GM19455 (cell line): ENCODE measurements at regions not wholly inside any gene's neighbourhood (a gene's known extent, or its start where the extent isn't known, plus 50 kb on each side); places are given as distances from the start of the nearest gene placed in this dataset.

ENCODE experiments used
- ATAC-seq: cut with Tn5 transposase; IDR thresholded peaks from one replicate; pipeline ENCODE4 v1.9.1; 2021; ENCODE audit not compliant: unreplicated experiment

DNA sequence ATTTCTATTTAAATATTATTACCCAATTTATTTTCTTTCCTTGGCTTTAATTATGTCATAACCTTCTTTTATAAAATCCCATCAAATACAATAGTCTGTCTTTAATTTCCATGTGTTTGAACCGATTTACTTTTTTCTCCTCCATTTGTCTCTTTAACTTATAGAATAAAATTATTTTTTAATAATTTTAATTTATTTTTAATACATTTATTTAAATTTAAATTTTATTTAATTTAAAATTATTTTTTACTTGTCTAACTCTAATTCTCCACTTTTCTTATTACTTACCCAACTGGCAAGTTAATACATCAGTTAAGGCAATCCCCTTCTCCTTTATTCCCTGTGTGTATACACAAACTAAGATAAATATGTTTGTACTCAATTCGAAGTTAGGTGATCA lies 817.6 kb upstream of the NR2F2 start:
- no peak for ATAC-seq

DNA sequence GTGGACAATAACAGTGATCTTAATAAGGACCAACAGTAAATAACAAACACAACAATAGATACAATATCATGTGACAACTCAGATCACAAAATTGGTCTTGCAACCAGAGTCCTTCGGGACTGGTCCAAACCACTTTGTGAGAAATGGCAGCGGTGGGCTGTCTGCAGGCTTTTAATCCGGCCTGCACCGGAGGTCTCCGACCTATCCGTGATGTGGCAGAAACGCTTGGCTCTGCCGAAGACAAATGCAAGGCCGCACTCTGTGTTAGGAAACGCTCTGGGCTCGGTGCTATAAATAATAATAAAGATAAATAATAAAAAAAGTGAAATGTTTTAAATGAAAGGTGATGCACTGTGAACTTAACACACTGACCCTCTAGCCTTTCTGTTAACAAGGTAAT lies 810.6 kb upstream of the NR2F2 start:
- ATAC-seq, result no peak

DNA sequence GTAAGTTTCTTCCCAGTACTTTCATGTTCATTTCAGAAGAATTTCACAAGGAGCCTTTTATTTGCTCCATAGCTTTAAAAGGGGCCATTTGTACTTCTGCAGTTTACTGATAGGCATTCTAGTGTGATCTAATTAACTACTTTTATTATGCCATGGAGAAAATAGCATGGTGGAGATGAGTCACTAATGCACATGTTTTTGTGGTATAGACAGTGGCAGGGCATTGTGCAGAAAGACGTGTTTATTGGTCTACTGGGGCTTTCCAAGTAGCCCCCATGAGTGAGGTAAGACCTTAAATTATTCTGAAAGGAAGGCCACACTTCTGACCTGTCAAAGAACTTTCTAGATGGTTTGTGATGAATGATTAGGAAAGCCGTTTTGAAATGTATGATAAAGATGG lies 810.0 kb upstream of the NR2F2 start:
- no peak for ATAC-seq

DNA sequence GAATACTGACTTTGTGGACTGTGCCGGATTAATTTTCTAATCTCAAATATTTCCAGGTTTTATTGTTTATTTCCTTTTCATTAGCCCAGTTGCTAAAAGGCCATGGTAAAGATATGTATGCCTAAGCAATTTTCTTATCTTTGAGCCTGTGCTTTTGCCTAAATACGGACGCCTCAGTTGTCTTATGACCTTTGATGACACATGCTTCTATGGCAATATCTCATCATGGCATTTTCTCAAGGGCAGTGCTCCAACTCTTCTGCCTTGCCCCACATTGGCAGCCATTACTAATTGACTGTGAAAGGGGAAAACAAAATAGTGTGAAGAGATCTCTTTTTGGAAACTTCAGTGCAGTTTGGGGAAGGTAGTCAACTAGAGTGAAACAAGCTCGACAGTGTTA lies 809.6 kb upstream of the NR2F2 start:
- no peak for ATAC-seq

DNA sequence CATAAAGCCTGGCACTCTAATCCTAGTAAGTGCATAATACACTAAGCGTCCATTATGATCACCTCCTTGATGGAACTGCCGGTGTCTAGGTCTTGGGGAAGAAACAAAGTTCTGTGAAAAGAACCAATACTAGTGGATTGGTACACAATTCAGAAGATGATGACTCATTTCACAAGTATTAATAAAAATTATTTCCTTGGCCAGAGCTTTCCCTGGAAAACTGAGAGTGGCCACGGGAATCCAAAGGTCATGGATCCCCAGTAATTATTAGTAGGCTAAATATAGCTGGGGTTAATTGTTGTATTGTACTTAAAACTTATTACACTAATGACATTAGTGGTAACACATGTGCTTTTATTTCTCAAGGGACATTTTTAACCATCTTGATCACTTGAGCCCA lies 808.0 kb upstream of the NR2F2 start:
- no peak for ATAC-seq

DNA sequence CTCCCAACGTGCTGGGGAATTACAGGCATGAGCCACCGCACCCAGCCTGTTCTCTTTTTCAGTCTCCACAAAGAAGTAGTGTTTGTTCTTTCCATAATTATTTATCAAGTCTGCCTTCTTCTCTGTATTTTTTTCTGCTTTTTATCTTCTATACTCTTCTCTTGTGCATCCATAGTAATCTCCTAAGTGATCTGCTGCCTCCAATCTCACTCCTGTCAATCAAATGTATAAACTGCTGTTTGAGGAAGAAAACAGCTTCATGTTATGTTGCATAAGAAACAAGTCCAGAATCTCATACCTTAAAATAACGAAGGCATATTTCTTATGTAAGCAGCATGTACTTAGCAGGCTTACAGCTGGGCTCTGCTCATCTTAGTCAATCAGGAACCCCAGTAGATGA lies 801.6 kb upstream of the NR2F2 start:
- no peak for ATAC-seq

DNA sequence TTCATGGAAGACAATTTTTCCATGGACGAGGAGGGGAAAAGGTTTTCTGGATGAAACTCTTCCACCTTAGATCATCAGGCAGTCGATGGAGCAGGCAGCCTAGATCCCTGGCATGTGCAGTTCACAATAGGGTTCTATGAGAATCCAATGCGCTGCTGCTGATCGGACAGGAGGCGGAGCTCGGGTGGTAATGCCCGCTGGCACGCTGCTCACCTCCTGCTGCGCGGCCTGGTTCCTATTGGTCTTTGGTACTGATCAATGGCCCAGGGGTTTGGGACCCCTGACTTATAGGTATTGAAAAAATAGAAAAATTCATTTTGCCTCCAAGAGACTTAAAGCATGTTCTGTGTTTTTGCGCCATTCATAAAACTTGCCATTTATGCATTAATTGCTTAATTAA lies 793.9 kb upstream of the NR2F2 start:
- no peak for ATAC-seq

DNA sequence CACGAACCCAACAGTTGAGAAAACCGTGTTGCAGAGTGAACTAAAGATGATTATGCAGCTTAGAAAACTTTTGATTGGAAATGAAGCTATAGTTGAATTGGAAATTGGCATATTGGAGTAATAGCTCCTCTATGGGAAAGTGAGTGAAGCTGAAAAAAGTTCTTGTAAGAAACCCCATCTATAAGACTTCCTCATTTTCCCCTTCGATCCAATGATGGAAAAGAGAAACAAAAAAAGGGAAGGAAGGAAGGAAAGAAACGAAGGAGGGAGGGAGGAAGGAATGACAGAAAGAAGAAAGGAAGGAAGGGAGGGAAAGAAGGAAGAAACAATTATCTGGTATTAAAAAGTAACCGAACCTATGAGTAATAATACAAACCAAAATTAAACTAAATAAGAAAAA lies 791.8 kb upstream of the NR2F2 start:
- no peak for ATAC-seq

DNA sequence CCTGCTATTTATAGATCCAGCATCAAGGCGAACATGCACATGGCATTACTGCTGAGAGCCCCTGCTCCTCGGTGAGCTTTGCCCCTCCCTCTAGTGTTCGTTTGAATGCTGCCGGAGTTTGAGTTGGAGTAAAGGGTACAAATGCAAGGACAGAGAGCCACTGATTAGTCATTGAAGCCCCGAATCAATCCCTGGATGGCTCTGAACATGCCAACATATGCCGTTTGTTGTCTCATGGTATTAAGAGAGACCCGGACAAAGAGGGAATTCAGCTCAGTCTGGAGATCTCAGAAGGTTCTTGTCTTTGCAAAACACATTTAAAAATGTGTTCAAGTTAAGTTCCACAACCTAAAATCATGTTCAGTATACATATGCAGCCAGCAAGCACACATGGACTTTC lies 789.2 kb upstream of the NR2F2 start:
- no peak for ATAC-seq

DNA sequence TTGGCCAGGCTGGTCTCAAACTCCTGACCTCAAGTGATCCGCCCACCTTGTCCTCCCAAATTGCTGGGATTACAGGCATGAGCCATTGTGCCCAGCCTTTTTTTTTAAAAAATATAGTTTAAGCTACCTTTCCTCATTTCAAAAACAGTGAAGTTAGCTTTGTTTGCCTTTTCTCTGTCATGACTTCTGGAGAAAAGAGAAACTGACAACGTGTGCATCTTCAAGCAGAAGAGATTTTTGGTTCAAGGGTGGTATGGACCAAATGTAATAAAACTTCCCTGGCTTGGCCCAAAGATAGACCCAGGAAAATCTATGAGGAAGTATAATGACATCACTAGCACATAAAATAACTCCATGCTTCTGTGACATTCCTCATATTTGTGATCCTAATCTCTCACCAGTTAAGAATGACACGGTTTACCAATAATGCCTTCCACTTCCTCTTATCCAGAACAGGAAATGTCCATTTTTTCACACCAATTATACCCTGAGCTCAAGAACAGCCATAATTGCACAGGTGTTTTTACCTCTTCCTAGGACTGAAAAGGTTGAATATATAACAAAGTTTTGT lies 781.2 kb upstream of the NR2F2 start:
- no peak for ATAC-seq

DNA sequence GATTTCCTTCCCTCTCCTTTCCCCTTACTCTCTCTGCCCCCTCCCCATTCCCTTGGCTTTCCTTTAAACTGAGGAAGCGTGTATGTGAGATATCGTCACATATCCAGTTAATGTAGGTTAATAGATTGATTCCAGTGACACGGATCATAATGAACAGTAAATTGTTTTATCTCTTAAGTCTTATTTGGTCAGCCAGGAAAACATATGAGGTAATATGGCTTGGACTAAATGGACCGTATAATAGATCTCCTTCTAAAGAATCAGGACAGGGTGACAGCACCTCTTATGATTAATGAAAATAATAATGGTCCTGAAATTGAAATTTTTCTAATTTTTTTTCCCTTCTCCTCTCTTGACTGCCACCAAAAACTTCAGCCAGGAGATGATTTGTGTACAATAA lies 779.8 kb upstream of the NR2F2 start:
- no peak for ATAC-seq

DNA sequence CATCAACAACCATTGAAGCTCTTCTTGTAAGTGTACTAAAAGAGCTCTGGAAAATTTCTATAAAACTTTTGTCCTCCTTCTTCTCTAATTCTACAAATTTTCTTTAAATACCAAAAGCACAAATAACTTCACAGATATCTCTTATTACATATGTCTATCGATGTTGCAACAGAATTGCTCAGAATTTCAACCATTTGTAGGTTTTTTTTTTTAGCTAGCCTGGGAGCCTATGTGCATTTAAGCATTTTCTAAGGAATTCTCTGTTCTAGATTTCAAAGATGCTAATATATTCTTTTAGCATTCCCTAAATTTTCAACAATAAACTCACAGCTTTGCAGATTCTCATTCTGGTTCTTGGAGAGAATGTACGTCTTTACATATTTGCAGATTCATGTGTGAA lies 774.3 kb upstream of the NR2F2 start:
- no peak for ATAC-seq

DNA sequence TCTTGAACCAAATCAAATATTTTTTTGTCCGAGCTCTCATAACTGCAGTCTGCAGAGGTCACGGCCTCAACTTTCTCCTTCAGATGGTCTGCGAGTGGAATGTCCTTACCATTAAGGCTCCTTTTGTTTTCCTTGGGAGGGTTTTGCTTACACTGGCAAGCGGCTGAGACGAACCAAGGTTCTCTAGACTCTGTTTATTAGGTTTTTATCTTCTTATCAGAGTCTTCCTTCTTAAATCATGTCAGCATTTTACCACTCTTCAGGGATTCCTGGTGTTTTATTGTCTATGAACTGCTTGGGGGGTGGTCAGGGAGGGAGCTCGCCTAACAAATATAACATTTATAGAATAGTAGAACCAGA lies 773.7 kb upstream of the NR2F2 start:
- no peak for ATAC-seq

DNA sequence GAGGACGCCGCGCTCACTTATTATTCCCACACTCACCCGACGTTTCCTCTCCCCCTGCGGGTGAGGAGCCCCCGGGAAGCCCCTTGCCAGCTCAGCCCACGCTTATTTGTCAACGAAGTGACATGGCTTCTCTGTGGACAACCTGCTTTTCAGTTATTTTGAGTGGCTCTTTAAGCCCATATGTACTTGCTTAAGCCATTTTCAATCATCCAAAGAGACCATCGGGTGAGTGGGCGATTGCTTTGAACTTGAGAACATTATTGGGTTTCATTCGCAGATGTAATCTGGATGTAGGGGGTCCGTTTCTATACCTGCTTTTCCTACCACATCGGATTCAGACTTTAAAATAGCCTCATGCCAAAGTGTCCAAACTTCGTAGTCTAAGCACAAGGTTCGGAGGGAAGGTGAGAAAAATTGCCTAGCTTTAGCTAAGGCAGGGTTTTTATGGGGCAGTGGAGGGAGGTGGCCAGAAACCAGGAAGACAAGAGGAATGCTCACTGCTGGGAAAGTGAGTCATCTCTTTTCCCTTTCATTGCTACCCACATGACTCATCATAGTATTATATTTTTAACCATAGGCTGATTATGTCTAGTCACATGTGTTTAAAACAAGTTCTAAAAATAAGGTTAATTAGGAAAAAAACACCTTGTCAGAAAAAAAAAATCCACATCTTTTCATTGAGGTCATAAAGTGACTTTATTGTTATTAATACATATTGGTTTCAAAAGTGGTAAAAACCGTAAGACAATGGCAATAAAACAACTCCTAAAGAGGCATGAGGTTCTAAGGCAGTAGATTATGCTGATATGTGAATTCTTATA lies 773.1 kb upstream of the NR2F2 start:
- no peak for ATAC-seq

DNA sequence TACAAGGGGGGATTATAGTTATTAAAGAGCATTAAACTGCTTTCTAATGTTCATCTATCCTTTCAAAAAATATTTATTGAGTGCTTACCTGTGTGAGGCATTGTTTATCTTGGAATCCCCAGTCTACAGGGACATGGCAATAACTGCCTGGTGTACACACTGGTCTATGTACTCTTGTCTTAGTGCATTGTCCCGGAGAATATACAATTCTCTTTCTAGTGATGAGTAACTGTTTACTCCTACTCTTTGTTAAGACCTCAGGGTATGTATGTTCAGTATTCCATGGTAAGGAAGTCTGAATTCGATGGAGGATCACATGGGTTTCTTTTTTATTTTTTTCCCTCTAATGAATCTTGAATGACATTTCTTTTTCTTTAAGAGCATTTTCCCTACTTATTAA lies 772.4 kb upstream of the NR2F2 start:
- no peak for ATAC-seq

DNA sequence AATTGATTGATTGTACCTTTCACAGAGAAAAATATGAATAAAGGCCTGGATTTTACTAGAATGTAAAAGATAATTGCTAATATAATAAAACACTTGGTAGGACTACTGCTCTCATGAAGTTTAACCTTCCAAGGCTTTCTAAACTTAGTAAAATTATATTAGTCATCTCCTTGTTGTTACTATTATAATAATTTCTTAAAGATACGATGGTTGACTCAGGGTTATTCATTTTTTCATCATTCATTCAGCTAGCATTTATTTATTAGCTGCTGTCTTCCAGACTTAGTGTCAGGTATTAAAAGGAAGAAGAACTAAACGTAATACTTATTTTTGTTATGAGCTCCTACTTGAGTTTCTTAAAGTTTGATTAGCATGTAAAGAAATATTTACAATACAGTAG lies 771.6 kb upstream of the NR2F2 start:
- no peak for ATAC-seq

DNA sequence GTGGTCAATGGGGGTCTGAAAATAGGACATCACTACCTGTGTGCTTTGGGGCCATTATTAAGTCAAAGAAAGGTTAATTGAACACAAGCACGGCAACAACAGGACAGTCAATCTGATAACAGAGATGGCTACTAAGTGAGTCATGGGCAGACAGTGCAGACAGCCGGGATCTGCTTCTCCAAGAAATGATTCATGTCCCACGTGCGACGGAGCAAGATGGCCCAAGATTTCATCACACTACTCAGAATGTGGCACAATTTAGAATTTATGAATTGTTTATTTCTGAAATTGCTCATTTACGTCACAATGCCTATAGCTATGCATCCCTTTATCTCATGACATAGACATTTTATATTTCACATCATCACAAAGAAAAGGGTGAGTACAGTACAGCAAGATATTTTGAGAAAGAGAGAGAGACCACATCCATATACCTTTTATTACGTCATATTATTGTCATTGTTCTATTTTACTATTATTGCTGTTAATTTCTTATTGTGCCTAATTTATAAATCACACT lies 770.6 kb upstream of the NR2F2 start:
- no peak for ATAC-seq

DNA sequence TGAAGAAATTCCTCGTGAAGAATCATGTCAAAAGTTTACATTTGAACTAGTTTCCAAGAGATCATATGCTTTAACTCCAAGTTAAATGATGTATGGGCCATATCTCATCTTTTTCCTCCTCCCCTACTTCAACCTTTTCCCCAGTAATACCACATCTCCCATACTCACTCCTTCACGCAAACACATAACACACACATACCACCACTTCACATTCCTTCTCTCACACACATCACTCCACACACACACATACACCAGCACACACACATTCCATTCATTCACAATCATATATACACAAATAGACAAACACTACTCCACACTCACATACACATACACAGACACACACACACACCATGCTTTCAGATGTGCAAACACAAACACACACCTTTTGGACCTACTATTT lies 769.0 kb upstream of the NR2F2 start:
- no peak for ATAC-seq

DNA sequence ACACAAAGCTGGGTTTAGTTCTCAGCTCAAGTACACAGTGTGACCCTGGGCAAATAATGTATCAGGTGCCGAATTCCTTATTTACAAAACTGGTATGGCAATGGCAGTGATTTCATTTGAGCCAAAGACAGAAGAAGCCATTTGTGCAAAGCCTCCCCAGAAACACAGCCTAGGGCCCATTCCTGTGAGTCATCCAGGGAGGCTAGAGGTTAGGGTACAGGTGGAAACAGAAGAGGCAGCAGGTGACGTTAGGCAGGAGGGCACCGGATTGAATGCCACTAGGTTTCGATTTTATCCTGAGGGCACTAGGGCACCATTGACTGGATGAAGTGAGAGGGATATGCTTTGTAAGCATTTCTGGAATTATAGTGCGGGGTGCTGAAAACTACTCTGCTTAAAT lies 766.9 kb upstream of the NR2F2 start:
- no peak for ATAC-seq

DNA sequence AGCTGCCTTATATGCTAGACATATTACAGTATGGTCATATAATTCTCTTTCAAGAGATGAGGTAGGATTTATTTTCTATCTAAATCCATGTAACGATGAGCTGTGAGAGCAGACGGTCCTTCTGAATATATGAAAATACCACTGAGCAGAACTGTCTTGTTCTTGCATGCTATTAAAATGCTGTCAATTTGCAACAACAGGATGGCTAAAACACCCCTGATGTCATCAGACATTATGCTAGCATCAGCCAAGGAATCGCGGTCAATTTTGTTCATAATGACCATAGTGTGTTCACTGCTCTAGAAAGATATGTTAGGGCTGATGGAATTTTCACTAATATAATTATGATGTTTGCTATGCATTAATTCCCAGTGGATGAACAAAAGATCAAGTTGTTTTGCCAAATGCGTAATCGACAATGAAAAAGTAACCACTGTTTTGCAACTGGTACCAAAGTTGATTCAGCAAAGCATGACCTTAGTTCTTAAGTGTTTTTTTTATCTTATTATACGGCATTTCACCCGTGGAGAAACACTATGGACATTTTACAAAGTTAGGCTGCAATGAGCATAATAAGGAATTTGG lies 765.4 kb upstream of the NR2F2 start:
- ATAC-seq, result no peak

DNA sequence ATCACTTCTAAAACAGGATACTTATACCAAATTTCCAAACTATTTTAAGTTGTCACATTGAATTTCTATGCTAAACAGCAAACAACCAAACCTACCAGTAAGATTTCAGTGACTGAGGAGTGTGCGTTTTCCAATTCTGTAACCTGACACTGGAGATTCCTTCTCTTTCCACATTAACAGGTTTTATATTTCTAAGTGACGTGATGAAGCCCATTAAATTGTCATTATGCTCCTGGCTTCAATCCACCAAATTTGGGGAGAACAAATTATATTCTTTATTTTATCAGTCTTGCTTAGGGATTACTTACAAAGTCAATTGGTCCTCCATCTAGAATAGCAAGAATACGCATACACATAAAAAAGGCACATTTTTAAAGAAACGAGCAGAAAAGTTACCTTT lies 764.8 kb upstream of the NR2F2 start:
- ATAC-seq, result no peak

DNA sequence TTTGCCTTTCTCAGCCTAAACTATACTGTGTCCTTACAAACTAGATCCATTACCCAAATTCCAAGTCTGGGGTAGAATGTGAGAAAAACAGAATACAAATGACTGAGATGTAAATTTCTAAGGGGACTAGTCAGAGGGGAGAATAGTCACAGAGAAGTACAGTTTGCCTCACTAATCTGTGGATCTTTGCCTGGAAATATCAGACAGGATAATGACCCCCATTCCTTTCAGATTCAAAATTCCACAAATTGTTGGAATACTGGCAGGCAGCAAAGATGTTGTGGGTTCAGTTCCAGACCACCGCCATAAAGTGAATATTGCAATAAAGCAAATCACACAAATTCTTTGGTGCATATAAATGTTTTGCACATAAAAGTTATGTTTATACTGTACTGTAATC lies 762.8 kb upstream of the NR2F2 start:
- ATAC-seq, result no peak

DNA sequence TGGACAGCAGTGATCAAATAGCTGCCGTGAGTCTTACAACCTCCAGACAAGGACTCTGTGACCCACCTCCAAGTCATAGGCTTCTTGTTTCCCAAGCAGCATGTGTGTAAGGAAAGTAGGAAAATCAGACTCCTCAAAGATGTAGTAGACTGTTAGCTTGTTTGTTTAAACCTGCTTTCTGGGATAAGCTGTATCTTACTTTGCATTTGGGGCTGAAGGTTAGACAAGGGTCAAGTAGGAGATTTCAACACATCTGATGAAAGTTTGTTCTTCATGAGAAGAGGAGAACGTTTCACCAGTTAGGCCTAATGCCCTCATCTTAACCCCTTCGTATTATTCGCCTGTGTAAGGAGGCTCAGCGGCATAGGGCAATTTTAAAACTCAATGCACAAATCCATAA lies 756.4 kb upstream of the NR2F2 start:
- no peak for ATAC-seq
